Activated CD4-positive, alpha-beta T cell treated with anti-CD3 and anti-CD28 coated beads for 24 hours (primary cell): ENCODE measurements at regions not wholly inside any gene's neighbourhood (a gene's known extent, or its start where the extent isn't known, plus 50 kb on each side); places are given as distances from the start of the nearest gene placed in this dataset.

Experiments used
- DNase-seq, 2 donors: peaks; one replicate each; pipeline ENCODE4 v3.0.0-alpha.2; 2020; ENCODE audit warnings: low read depth in 2 of 2

GRCh38 chr12:24083838-24084237, 134.4 kb upstream of the SOX5 start:
- DNase-seq = no peak

DNA sequence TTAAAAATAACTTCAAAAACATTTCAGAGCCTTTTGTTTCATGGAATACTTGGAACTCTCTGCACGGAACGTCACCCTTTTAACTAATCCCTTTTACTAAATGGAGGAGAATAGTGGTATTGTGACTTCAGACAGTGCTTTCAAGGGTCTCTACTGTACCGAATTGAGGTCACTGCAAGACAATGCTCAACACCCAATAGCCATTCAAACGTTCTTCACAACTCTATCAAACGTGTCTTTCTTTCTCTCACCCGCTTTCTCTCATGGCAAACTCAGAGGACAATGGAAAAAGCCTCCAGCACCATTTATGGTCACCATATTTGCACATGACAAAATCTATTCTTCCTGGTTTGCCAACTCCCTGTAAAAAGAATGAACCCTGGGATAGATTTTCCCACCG, 132.1 kb upstream of the SOX5 start:
- no peak for DNase-seq

DNA sequence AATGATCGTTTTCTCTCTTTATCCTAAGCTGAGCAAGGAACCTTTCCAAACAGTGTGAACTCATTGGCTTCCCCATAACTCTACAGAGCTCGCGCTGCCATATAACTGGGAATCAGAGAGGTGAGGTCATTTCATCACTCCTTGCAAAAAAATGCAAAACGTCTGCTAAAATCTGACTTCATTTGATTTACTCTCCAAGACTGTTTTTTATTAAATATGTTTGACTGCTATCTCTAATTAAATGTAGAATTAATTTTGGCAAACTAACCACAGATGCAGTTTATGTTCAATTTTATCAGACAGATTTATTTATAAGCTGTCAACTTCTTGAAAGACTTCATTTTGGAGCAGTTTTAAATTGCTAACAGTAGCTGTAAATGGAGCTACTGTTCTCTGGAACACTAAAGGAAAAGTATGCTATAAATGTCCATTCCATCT, 131.6 kb upstream of the SOX5 start:
- DNase-seq = no peak

- DNase-seq = no peak
Observed at GRCh38 chr12:24080465-24080864, 131.0 kb upstream of the SOX5 start.

- DNase-seq = no peak
Observed at GRCh38 chr12:24079083-24079482, 129.6 kb upstream of the SOX5 start.

- DNase-seq = no peak
Observed at GRCh38 chr12:24078318-24078765, 128.9 kb upstream of the SOX5 start.

DNA sequence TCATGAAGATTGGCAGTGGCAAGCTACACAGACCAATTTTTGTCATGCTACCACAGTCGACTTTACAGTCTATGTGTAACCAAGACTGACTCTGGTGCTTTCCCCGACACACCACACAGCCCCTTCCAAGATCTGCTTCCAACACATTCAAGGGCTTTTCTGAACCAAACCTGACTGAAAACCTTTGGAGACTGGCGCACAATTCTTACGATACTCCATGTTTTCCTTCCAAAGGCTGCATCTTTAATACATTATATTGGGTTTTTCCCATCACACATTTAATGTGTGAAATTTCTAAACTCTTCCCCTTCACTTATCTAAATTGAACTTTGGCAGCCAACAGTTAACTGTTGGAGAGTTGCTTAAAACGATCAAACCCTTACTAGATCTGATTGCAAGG, 127.7 kb upstream of the SOX5 start:
- DNase-seq = no peak

DNA sequence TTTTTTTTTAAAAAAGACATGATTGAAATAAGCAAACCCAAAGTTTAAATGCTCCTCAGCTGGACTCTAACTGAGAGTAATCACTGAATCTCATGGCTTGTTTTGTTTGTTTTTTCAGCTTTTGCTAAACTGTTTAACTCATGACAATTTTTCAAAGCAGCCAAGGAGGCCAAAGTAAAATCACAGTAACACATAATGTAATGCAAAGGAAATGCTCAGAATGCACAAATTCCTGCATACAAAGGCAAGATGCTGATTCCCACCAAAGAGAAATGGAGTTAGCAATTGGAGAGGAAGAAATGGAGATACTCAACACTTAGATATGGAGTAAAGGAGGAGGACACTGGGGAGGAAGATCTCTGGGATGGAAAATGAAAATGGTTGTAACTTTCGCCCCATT, 126.2 kb upstream of the SOX5 start:
- no peak for DNase-seq

GRCh38 chr12:24073170-24073810, 123.8 kb upstream of the SOX5 start:
- no peak for DNase-seq

DNA sequence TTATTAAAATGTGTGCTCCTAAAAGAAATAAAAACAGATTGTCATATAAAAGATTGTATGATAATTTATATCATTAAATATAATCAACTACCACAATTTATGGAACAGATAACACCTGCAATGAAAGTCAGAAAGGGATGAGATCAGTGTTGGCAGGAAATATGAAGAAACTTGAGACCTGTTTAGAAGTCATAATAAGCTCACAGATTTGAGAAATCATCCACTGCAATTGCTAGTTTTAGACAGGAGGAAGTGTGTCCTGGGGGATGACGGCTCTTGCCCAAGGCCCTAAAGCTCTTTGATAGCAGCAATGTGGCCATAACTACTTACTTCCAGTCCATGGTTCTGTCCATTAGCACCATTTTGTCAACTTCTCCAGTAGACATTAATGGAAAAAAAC, 122.8 kb upstream of the SOX5 start:
- DNase-seq = no peak

- no peak for DNase-seq
Observed at GRCh38 chr12:24071842-24072241, 122.4 kb upstream of the SOX5 start.

DNA sequence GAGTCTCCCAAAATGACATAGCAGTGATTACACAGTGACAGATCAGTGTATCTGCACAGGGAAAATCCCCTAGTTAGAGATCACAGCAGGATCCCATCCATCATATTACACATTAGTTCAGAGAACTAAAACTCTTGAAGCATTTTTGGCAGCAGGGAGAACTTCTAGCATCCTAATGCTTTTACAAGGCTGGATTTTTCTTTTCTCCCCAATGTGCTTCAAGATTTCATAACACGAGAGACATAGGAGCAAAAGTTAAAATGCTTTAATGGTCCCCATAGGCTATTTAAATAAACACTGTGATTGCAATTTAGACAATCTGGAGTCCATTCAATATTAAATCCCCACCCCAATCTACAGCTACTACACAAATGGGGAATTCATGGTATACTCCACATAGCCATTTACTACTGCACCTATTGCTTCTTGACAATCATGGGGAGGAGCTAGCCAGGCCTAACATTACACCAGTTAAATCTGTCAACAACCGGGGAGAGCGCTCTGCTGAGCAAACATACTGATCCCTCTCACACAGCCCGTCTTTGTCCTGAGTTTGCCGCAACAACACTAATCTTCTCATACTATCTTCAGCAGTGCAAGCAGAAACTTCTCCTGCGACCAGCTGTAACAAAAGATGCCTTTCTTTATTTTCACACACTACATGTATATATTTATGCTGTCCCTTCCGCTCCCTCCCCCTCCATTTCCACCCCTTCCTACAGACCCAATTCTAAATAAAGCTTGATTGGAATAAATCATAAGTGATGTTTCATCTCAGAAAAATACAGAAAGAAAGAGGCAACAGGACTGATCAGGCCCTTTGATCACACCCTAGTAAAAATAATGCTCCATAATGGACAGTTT, 120.3 kb upstream of the SOX5 start:
- no peak for DNase-seq

DNA sequence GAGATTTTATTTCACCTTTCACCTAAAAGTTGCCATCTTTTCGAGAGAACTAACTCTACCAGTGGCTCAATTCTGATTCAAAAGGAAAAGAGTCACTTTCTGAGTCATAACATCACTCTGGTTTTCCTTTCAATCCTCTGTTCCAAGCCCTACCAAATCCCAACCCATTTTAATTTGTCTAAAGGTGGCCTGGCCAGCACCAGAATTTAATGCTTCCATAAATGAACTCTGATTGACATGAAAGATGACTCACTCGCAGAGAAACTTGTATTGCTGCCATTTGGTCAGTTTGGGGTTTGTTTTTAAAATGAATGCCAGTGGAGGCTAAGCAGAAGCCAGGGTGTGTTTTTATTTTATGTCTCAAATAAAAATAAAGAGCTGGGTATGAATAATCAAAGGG, 117.4 kb upstream of the SOX5 start:
- DNase-seq = no peak

DNA sequence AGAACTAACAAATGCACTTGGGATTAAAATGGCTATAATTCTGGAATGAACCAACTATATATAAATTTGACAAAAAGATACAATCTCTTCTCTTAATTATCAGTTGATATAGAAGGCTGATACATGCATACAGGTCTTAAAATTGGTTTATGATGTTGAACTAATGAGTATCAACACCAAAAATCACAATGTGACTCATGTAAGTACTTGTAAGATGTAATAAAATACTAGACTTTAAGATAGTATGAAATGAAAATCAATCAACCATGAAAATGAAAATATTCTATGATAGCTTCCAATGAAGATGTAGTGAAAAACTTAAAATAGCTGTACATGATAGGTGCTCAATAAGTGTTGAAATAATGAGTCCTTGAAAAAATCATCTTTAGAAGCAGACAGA, 116.6 kb upstream of the SOX5 start:
- DNase-seq = no peak

DNA sequence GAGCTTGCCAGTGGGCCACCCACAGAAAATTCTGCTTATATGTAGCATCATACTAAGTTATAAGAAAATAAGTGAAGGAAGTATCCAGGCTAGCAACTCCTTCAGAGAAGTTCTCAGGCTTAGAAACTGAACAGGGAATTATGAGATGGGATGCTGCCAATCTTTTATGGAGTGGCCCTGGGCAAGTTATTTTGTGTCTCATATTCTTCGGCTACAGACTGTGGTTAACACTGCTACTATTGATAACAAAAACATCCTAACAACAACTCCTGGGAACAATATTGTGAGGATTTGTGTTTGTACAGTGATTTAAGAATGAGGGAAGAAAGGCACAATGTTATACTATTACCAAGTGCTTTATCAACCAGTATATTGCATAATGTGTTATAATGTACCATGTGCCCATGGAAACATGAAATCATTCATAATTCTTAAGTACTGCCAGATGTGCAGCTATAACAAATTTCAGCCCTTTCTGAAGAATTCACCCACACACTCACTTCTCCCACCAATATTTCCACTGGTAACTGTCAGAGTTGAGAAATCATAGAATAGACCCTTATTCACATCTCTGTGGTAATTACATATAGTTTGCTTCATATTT, 113.3 kb upstream of the SOX5 start:
- DNase-seq = no peak

DNA sequence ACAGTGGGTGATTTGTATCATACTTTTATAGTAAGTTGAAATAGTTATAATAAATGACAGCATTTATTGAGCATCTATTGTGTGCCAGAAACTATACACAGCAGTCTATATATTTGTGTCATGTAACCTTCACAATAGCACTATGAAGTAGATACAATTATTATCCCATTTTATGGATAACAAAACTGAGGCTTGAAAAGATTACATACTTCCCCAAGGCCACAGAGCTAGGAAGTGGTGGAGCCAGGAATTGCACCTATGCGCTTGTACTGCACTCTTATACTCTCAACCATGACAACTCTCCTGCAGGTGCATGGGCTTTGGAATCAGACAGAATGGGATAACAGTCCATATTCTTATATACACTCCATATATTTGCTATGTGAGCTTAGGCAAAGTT, 110.6 kb upstream of the SOX5 start:
- DNase-seq = no peak

GRCh38 chr12:24057920-24058476, 108.5 kb upstream of the SOX5 start:
- no peak for DNase-seq

GRCh38 chr12:24055747-24056146, 106.3 kb upstream of the SOX5 start:
- DNase-seq = no peak

- DNase-seq = no peak
Observed at GRCh38 chr12:24054416-24054815, 104.9 kb upstream of the SOX5 start.

- DNase-seq = no peak
Observed at GRCh38 chr12:24049728-24050127, 100.3 kb upstream of the SOX5 start.

DNA sequence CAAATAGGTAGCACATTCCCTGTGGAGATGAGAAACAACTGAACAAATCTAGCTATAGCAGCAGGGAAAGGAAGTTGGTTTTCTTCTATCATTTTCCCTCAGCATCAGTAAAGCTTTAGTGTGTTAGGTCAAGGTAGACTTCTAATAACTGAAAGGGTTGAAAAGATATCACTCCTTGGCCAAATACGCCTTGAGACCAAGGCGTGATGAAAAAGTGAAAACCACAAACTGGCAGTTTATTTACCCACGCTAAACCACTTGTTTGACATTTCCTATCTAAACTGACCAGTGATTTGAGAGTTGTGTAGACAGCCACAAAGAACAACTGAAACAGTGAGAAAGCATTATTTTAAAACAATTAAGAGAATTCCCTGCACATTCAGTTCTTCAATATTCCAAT, 99.6 kb upstream of the SOX5 start:
- no peak for DNase-seq

DNA sequence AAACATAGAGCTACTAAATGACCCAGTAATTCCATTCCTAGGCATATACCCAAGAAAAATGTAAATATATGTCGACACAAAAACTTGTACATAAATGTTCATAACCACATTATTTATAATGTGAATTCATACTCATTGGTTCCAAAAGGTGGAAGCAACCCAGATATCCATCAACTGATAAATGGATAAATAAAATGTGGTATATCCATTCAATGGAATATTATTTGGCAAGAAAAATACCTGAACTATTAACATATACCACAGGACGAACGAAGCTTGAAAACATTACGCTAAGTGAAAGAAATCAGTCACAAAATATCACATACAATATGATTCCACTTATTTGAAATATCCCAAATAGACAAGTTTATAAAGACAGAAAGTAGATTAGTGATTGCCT, 99.0 kb upstream of the SOX5 start:
- DNase-seq = no peak

- DNase-seq = no peak
Observed at GRCh38 chr12:24047326-24047725, 97.9 kb upstream of the SOX5 start.
